ENCODE measurements at regions not wholly inside any gene's neighbourhood (a gene's known extent, or its start where the extent isn't known, plus 50 kb on each side); places are given as distances from the start of the nearest gene placed in this dataset.

DNA sequence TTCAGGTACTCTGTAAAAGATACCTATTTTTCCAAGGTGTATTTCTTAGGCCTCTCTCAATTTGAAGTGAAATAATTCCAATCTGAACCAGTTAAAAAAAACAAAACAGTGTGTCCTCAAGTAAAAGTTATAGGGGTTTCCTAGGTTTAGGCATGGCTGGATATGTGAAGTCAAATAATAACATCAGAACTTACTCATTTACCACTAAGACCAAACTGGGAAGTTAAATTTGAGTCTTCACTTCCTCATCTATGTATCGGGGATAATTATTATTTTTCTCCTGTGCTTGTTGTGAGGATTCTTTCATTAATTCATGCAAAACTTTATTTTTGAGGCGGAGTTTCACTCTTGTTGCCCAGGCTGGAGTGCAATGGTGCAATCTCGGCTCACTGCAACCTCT is 86.2 kb upstream of the PTPRK start:
- CTCF ChIA-PET: no interaction called here
- Histone ChIP-seq H3K9me3 (ENCODE audit: control insufficient read depth, insufficient read depth, low read length) (no peaks in the 10 kb centered on the region), H3K27me3 (ENCODE audit: control insufficient read depth, insufficient read depth, low read length) (no peaks in the 10 kb centered on the region), H3K27ac (ENCODE audit: low read depth, low read length) (no peak overlapping the region), H3K4me3 (ENCODE audit: low read depth, low read length) (no peak overlapping the region)
- POLR2A ChIA-PET: no interaction called here
- no peak for DNase-seq (ENCODE audit: low read depth, low spot score)
- TF ChIP-seq, protein P1, sequence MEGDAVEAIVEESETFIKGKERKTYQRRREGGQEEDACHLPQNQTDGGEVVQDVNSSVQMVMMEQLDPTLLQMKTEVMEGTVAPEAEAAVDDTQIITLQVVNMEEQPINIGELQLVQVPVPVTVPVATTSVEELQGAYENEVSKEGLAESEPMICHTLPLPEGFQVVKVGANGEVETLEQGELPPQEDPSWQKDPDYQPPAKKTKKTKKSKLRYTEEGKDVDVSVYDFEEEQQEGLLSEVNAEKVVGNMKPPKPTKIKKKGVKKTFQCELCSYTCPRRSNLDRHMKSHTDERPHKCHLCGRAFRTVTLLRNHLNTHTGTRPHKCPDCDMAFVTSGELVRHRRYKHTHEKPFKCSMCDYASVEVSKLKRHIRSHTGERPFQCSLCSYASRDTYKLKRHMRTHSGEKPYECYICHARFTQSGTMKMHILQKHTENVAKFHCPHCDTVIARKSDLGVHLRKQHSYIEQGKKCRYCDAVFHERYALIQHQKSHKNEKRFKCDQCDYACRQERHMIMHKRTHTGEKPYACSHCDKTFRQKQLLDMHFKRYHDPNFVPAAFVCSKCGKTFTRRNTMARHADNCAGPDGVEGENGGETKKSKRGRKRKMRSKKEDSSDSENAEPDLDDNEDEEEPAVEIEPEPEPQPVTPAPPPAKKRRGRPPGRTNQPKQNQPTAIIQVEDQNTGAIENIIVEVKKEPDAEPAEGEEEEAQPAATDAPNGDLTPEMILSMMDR (IDR thresholded peaks at IDR 0.05; ENCODE audit: low read depth, low read length): no peak

DNA sequence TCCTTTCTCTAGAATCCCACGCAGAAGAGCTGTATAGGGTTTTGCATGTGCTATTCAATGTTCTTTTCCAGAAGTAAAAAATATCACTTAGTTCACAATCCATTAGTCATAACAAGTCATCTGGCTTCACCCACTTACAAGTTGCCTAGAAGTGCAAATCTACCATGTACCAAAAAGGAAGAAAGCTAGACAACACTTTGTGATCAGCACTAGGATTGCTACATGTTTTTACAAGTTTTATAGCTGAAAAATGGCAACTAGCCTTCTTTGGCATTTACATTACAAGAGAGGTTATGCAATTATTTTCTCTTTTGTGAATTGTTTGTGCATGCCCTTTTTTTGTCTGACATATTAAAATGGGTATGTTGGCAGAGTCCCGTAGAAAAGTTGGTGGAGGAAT is 85.6 kb upstream of the PTPRK start:
- H3K27me3 ChIP-seq (ENCODE audit: control insufficient read depth, insufficient read depth, low read length): no peaks in the 10 kb centered on the region
- H3K4me3 ChIP-seq (ENCODE audit: low read depth, low read length): no peak overlapping the region
- H3K27ac ChIP-seq (ENCODE audit: low read depth, low read length): no peak overlapping the region
- POLR2A ChIA-PET: no interaction called here
- DNase-seq (ENCODE audit: low read depth, low spot score): no peak
- CTCF ChIA-PET: no interaction called here
- TF ChIP-seq, protein P1 (IDR thresholded peaks at IDR 0.05; ENCODE audit: low read depth, low read length): no peak
- no peaks in the 10 kb centered on the region for H3K9me3 ChIP-seq (ENCODE audit: control insufficient read depth, insufficient read depth, low read length)

DNA sequence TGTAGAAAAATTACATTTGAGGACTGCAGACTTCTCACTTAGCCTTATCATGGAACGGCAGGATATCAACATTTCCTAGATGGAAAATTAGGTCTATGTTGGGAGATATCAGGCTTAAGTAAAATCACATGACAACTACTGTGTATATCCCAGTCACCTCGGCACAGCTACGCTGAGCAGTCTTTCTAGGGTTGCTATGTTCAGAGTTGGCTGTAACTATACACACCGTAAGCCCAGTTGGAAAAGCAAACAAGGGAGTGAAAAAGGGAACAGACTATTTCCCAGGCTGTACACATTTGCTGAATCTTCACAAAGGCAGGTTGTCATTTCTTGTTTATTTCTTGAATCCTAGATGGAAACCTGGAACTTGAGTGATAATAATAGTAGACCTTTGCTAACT is 80.7 kb upstream of the PTPRK start:
- no peak for DNase-seq (ENCODE audit: low read depth, low spot score)
- no peak overlapping the region for H3K4me3 ChIP-seq (ENCODE audit: low read depth, low read length)
- no peaks in the 10 kb centered on the region for H3K27me3 ChIP-seq (ENCODE audit: control insufficient read depth, insufficient read depth, low read length)
- TF ChIP-seq, protein P1 (IDR thresholded peaks at IDR 0.05; ENCODE audit: low read depth, low read length): no peak
- H3K9me3 ChIP-seq (ENCODE audit: control insufficient read depth, insufficient read depth, low read length): no peaks in the 10 kb centered on the region
- POLR2A ChIA-PET: no interaction called here
- peak overlapping the region; percentile 33 for H3K27ac ChIP-seq (ENCODE audit: low read depth, low read length)
- CTCF ChIA-PET: no interaction called here

DNA sequence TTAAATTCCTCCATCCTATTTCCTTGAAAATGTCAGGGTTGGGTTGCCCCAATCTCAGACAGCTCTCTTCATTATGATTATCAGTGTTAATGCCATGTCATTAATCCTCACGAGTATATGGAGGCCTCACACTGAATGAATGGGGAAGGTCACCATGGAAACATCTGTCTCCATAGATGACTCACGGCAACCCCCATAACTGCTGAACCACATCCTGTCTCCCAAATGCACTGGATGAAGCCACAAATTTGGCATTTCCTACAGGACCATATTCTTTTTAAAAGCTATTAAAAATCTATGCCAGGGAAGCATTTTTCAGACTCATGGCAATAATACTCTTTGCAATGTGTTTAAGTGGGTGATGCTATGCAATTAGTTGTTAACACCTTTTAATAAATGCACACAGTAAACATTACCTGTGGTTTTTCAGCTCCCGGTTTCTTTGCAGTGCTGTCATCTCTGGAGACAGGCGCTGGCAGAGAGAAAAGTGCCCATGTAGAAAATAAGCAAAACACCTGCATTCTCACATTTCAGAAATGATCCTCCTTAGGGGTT is 80.1 kb upstream of the PTPRK start:
- ChIA-PET CTCF (no interaction called here), POLR2A (no interaction called here)
- Histone ChIP-seq H3K27me3 (ENCODE audit: control insufficient read depth, insufficient read depth, low read length) (no peaks in the 10 kb centered on the region), H3K4me3 (ENCODE audit: low read depth, low read length) (no peak overlapping the region), H3K9me3 (ENCODE audit: control insufficient read depth, insufficient read depth, low read length) (no peaks in the 10 kb centered on the region), H3K27ac (ENCODE audit: low read depth, low read length) (no peak overlapping the region)
- TF ChIP-seq, protein P1 (IDR thresholded peaks at IDR 0.05; ENCODE audit: low read depth, low read length): no peak
- DNase-seq (ENCODE audit: low read depth, low spot score): peak; percentile 61

DNA sequence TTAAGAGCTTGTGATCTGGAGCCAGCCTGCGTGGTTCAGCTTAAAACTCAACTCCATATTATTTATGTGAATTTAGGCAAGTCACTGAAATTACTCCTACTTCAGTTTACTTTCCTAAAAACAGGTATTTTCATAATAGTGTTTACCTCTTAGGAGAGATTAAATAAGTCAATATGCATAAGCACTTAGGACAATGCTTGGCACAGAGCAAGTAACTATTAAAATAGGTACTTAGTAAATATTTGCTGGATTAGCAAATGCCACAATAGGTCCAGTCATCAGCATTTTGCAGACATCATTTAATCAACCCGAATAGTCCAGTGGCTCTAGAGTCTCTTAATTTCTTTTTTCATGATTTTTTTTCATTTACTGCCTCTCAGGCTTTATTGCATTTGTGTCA is 78.6 kb upstream of the PTPRK start:
- no peak for DNase-seq (ENCODE audit: low read depth, low spot score)
- ChIA-PET POLR2A (no interaction called here), CTCF (no interaction called here)
- H3K27me3 ChIP-seq (ENCODE audit: control insufficient read depth, insufficient read depth, low read length): no peaks in the 10 kb centered on the region
- H3K4me3 ChIP-seq (ENCODE audit: low read depth, low read length): no peak overlapping the region
- no peaks in the 10 kb centered on the region for H3K9me3 ChIP-seq (ENCODE audit: control insufficient read depth, insufficient read depth, low read length)
- no peak overlapping the region for H3K27ac ChIP-seq (ENCODE audit: low read depth, low read length)
- TF ChIP-seq, protein P1 (IDR thresholded peaks at IDR 0.05; ENCODE audit: low read depth, low read length): no peak

Measured in AG04450 (cell line).